EH (cell line): ENCODE measurements at regions not wholly inside any gene's neighbourhood (a gene's known extent, or its start where the extent isn't known, plus 50 kb on each side); places are given as distances from the start of the nearest gene placed in this dataset.
A peak's percentile ranks its signal among the peaks of the same experiment; 100 is the strongest.

ENCODE experiments used
- DNase-seq: peaks from one replicate; pipeline ENCODE4 v3.0.0-alpha.2; 2015; ENCODE audit warnings: low read depth

GRCh38 chr14:29278301-29279263, 512.0 kb downstream of the FOXG1 start:
- DNase-seq, result peak; percentile 6

- DNase-seq, result peak; percentile 69
Measured at GRCh38 chr14:29282169-29282568, 515.6 kb downstream of the FOXG1 start.

- no peak for DNase-seq
Measured at GRCh38 chr14:29290441-29290840, 523.9 kb downstream of the FOXG1 start.

GRCh38 chr14:29299372-29299771, 532.8 kb downstream of the FOXG1 start:
- no peak for DNase-seq

GRCh38 chr14:29301571-29301970, 535.0 kb downstream of the FOXG1 start:
- DNase-seq, result no peak

GRCh38 chr14:29310210-29310609, 543.6 kb downstream of the FOXG1 start:
- no peak for DNase-seq

GRCh38 chr14:29310757-29311156, 544.2 kb downstream of the FOXG1 start:
- DNase-seq, result peak; percentile 87

- DNase-seq, result peak; percentile 70
Measured at GRCh38 chr14:29311983-29312382, 545.4 kb downstream of the FOXG1 start.

- DNase-seq, result no peak
Measured at GRCh38 chr14:29316936-29317335, 550.3 kb downstream of the FOXG1 start.

GRCh38 chr14:29317423-29317822, 550.8 kb downstream of the FOXG1 start:
- no peak for DNase-seq

- DNase-seq, result peak; percentile 71
Measured at GRCh38 chr14:29320286-29320685, 553.7 kb downstream of the FOXG1 start.

GRCh38 chr14:29321646-29322045, 555.1 kb downstream of the FOXG1 start:
- DNase-seq, result peak; percentile 75

GRCh38 chr14:29339494-29340172, 573.0 kb downstream of the FOXG1 start:
- peak; percentile 9 for DNase-seq

GRCh38 chr14:29348504-29348903, 579.1 kb downstream of the PRKD1 start:
- peak; percentile 8 for DNase-seq

- no peak for DNase-seq
Measured at GRCh38 chr14:29350496-29350895, 577.2 kb downstream of the PRKD1 start.

- DNase-seq, result no peak
Measured at GRCh38 chr14:29351996-29352705, 575.5 kb downstream of the PRKD1 start.

- no peak for DNase-seq
Measured at GRCh38 chr14:29352706-29353080, 575.0 kb downstream of the PRKD1 start.

- no peak for DNase-seq
Measured at GRCh38 chr14:29353513-29353912, 574.1 kb downstream of the PRKD1 start.

GRCh38 chr14:29354486-29354885, 573.2 kb downstream of the PRKD1 start:
- peak; percentile 11 for DNase-seq

- DNase-seq, result no peak
Measured at GRCh38 chr14:29355331-29355730, 572.3 kb downstream of the PRKD1 start.

GRCh38 chr14:29355846-29356245, 571.8 kb downstream of the PRKD1 start:
- DNase-seq, result no peak

- DNase-seq, result no peak
Measured at GRCh38 chr14:29360656-29361055, 567.0 kb downstream of the PRKD1 start.

- no peak for DNase-seq
Measured at GRCh38 chr14:29370024-29370423, 557.6 kb downstream of the PRKD1 start.
